GM18907 (cell line): ENCODE measurements at regions not wholly inside any gene's neighbourhood (a gene's known extent, or its start where the extent isn't known, plus 50 kb on each side); places are given as distances from the start of the nearest gene placed in this dataset.

ENCODE experiments used
- ATAC-seq: cut with Tn5 transposase; IDR thresholded peaks from one replicate; pipeline ENCODE4 v1.9.1; 2021; ENCODE audit warnings: mild to moderate bottlenecking, moderate library complexity; ENCODE audit not compliant: unreplicated experiment

DNA sequence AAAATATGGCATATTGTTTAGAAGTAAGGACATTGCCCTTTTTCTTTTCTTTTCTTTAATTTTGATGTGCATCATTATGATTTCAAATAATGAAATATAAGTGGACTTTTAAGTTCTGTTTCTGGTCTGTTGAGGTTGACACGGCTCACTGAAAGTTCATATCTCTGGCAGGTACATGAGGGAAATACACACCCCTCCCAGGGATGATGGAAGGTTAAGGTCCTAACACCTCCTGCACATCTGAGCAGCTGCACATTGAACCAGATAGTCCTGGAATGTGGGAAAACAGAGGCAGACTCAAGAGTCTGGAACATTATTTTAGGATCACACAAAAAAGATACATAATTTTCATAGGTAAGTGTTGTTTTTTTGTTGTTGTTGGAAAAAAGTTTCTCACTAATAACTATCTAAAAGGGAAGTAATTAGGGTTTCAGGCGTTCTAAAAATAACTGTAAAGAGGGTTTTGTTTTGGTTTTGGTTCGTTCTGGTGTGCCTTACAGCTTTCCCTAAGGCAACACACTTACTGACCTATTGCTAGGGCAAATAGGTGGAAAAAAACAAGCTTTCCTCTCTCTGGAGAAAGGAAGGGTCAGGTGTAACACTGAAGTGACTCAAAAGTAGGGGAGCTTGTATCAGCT is 201.2 kb upstream of the PRKCQ start:
- no peak for ATAC-seq

DNA sequence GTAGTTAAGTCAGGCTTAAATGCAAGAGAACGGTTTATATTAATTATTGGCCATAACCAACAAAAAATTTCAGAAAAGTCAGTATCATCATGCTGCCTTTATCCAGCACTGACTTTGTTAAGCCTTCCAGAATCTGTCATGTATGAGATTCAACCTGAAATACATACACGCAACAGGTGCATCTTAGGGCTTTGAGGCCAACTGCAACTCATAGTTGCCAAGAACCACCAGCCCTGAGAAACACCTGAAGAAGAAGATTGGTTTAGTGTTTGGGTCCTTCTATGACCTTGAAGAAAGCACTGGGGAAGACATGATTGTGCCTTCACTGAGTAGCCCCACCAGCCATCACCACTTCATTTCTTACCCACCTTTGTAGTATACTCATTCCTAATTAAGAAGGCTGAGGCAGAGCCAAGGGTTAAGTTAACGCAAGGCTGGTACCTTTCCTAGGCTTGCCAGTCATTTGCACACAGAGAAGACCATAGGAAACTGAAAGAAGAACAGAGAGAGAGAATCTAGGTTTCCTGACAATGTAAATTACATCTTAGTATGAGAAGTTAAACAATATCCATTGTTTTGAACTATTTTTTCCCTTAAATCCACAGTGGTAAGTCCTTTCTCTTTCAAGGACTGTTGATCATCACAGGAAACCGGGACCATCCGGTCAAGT is 200.1 kb upstream of the PRKCQ start:
- no peak for ATAC-seq

DNA sequence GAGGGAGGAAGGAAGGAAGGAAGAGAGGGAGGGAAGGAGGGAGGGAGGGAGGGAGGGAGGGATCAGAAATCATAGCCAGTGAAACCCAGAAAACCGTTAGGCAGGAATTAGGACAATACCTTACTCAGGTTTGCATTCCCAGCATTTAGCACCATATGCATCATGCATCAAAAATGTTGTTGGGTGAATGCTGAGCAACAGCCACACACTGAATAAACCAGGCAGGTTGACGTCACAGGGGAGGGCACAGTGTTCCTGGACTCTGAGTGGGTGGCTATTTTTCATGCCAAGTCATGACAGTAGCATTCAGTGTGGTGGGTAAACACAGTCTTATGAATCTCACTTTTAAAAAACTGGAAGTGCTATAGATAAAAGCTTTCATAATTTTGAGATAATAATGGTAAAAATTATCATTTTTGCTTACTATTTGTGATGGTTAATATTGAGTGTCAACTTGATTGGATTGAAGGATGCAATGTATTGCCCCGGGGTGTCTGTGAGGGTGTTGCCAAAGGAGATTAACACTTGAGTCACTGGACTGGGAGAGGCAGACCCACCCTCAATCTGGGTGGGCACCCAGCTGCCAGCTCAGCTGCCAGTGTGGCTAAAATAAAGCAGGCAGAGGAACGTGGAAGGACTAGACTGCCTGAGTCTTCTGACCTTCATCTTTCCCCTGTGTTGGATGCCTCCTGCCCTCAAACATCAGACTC is 199.1 kb upstream of the PRKCQ start:
- ATAC-seq = no peak

DNA sequence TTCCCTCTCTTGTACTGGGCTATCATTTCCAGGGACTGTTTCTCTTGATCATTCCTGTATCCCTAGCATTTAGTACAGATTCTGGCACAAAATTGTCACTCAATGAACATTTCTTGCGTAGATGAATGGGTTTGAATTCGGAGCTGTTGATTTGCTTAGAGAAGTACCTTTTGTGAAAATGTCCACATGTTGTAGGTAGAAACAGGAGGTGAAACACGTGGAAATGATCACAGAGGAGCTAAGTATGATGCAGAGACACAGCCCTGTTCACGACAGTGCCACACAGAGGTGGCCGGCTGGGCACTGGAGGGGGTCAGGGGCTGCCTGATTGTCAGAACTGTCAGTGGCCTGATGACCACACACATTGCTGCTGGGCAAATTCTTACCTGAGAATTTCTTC is 196.1 kb upstream of the PRKCQ start:
- no peak for ATAC-seq

DNA sequence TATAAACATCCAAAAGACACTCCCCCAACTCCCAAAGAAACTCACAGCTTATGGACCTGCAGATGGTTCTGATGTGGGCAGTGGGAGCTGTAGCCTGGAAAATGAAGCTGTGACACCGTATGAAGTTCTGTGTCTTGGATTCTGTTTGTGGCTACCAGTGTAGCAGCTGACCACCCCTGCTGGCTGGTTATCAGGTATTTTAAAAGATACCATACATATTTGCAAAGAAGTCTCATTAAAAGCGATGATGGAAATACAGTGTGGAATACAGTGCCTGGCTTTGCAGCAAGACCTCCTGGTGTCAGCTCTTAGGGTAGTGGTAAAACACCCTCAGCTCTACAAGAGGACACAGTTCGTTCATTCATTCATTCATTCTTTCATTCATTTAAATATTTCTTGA is 194.3 kb upstream of the PRKCQ start:
- no peak for ATAC-seq

DNA sequence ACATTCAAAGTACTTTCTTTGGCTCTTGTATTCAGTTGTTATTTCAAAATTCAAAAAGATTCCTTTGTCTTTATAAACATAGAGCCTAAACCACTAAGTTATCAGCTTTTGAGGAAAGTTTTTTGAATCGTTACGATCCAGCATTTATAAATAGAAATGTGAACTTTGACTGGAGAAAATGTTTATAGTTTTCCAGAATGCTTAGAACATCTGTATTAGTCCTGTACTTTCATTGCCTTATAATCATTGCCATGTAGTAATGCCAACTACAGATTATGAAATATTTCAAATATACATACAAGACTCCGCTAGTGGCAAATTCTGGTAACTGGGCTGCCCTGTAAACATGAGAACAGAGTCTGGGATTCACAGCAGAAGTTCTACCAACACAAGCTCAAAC is 191.3 kb upstream of the PRKCQ start:
- no peak for ATAC-seq

DNA sequence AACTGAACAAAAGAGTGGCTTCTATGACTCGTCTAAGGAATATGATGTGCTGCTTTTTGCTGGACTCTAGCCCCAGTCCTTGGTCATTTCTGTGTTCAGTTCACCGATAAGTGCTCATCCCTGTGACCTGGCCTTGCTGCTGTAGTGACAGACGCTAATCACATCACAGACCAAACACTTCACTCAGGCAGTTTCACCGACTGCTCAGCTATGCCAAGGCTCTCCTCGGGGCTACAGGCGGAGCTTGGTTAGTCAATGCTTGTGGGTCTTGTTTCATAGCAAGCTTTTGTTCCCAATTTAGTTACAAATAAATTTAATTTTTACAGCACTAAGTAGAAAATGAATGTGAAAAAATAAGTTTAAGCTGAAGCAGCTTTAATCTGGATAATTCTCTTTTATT is 190.8 kb upstream of the PRKCQ start:
- no peak for ATAC-seq

DNA sequence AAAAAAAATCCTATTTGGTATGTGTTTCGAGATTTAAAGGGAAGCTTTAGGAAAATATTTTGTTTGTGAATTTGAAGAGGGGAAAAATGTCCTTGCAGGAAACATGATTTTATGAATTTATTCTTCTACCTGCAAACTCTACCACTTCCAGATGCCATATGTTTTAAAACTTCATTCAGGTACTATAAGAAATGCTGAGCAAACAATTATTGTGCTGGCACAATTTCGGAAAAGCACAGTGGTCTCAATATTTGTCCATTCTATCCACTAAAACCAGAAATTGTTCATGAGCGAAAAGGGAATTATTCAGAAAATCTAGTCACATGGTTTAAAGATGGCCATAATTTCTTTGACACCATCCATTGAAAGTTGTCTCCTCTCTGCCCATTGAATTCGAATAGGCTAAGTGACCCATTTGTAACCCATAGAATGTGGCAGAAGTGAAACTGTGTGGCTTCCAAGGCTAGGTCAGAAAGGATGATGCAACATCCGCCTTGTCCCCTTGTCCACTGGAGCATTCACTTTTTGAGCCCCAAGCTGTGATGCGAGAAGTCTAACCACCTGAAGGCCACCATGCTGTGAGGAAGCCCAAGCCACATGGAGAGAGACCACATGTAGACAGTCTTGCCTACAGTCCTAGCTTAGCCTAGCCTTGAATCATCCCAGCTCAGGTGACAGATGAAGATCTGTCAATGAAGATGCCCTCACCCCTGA is 189.8 kb upstream of the PRKCQ start:
- no peak for ATAC-seq

DNA sequence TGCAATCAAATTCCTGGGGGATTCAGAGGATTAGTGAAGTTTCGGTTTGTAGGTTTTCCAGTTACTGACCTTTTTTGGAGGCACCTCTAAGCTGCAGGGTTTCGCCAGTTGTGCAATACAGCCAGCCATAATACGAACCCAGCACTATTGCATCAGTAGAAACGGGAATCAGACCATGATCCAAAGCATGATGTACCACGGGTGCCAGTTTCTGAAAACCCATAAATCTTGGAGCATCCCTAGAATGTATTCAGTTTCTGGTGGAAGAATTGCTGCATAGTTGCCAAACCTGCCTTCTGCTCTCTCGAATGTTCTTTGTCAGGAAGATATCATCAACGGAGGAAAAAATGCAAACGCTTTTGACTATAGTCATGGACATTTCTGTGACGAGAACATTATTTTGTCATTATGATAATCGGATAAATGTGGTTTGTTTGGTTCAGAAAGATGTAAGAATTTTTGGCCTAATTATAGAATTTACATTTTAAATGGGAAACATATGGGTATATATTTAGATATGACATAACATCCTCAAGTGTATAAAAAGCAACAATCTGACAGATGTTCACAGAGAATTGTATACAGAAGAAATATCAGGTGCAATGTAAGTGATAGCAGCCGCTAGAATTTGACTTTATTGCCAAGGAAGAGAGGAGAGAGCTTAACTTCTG is 186.2 kb upstream of the PRKCQ start:
- no peak for ATAC-seq

DNA sequence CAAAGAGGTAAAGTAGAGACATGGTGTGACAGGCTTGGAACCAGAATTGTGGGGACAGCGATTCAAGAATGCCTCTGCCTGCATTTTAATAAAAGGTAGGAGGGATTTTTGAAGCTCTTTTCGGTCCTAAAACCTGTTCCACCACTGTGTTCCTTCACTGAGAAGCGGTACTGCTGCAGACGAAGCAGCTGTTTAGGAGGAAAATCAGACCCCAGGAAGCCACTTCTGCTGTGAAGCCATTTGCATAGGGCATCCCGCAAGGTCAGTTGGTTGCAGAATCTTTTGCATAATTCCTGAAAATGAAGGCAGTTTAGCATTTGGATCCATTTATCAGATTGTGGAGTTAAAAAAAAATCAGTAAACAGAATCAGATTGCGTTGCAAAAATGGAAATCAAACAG is 183.3 kb upstream of the PRKCQ start:
- no peak for ATAC-seq

DNA sequence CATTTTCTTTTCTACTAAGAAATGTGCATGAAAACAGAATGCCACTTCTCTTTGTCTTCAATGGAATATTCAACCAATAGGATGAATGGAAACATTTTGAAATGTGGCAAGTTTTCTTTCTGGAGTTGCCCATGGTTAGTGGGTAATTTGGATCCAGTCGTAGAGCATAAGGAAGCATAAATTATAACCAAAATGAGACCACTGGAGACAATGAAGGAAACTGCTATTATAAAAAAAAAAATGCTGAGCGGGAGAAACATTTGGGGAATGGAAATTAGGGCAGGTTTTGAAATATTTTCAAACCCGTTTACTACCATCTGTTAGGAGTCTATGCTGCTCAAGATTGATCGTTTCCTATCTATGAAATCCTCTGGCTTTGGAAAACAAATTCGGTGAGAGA is 182.9 kb upstream of the PRKCQ start:
- no peak for ATAC-seq

DNA sequence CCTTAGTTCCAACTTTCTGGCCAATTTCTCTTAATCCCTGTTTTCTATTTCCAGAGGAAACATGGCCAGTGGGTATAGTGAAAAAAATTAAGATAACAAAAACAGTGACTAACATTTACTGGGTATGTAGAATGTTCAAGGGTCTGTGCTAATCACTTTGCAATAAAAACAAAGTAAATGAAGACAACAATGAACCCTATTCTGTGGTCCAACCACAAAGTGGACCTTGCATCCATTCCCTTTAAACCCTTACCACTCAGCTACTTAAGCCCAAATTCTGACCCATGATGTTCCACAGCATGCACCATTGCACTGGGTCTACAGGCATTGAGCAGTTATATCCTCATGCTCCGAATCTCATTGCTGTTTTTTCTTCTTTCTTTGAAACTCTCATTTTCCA is 179.9 kb upstream of the PRKCQ start:
- no peak for ATAC-seq

DNA sequence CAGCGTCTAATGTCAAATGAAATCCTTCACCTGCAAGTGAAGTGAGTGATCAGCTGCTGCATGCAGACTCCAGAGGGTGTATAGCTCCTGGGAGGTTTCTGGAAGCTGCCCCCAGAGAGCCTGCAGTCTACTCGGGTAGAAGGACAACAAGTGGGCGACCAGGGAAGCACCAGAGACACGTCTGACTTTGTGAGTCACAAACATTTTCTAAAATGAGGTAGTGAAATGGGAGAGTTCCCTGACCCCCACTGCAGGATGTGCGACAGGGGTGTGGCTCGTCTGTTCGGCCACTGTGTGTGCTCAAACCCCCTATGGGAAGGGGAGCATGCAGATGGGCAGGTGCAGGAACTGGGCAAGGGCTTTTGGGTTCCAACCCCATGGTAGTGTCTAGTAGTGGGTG is 177.1 kb upstream of the PRKCQ start:
- ATAC-seq = no peak

DNA sequence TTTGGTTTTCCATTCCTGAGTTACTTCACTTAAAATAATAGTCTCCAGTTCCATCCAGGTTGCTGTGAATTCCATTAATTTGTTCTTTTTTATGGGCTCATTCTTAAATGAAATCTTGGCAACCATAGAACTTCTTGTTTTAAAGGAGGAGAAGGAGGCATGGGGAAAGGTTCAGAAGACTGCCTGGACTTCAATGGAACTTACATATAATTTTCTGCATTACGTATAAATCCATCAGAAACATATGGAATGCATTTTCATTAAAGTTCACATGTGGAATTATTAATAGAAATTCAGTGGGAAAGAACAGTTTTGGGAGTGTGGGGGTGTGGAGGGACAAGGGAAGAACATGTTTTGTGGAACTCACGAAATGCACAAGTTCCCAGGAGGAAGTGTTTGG is 176.6 kb upstream of the PRKCQ start:
- no peak for ATAC-seq

DNA sequence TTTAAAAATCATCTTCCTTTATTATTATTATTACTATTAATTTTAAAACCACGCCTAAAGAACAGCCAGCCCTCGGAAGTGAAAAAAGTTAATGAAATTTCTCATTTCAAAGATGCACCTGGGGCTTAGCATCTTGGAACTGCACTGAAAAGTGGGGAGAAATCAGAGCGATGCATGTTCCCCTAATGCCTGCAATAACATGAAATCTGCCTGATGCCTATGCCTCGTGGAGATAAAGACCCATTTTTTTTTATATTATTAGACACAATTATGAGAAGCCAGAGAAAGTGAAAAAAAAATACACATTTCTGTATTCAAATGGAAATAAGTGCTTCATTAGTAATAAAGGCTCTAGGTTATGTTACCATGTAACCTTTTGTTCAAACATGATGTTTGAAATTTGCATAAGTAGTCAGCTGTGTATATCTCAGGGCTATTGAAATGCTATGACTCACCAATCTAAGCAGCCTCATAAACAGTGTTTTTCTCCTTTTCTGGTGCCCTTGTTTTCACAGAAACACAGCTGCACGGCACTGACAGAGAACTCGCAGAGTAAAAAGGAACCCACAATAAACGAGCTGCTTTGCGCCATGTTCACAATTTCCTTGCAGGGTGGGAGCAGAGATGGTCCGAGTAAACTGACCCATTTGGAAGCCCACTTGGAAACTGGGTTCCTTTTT is 175.8 kb upstream of the PRKCQ start:
- no peak for ATAC-seq

DNA sequence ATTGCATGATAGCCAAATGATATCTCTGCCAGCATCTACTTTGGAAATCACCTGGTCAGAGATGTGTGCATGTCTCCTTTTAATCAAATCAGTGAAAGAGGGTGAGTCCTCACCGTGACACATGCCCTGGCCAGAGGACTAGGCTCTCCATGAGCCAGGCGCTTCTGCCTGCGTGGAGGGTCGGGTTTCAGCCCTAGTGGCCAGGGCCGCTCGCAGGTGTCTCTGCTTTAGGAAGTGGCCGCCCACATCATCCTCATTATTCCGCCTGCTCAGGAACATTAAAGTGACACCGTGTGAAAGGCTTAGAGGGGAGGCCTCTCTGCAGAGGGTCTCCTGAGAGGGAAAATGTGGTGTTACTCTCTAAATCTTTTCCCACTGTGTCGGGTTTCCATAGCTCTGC is 173.6 kb upstream of the PRKCQ start:
- ATAC-seq = no peak

DNA sequence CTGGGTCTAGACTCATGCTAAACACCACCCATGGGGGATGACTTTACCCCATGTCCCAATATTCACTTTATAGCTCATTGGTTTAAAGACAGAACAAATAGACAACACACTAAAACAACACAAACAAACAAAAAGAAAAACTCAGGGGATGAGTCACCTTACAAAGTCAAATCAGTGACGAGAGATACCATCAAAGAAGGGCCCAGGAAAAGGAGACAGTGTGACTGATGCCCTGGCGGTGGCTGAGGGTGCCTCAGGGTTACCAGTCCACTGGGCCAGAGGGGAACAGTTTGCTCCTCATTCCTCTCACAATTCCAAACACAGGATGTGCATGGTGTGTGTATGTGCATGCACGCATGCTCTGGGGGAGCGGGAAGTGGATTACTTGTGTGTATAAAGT is 171.3 kb upstream of the PRKCQ start:
- ATAC-seq = no peak

DNA sequence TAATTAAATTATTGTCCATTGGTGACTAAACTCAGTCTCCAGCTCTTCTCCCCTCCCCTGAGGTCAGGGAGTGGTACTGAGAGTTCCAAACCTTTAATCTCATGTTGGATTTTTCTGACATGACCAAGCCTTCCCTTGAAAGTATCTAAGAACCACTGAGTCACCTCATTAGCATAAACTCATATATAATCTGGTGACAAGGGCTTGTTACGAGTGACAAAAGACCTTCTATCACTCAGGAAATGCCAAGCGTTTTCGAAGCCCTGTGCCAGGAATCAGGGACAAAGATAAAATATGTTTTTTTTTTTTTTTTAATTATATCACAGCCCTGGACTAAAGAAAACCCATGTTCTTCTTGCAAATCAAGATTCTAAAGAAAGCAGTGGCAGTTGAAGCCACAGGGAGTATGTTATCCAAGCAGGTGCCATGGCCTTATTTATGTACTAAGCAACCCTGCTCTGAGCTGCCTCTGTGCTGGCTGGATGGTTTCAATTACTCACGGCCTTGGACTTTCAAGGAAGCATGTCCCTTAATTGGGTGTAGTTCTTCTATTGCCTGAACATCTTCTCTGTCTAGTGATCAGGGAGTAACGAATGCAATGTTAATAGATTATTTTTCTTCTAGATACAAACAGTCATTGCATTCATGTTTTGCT is 169.0 kb upstream of the PRKCQ start:
- no peak for ATAC-seq

DNA sequence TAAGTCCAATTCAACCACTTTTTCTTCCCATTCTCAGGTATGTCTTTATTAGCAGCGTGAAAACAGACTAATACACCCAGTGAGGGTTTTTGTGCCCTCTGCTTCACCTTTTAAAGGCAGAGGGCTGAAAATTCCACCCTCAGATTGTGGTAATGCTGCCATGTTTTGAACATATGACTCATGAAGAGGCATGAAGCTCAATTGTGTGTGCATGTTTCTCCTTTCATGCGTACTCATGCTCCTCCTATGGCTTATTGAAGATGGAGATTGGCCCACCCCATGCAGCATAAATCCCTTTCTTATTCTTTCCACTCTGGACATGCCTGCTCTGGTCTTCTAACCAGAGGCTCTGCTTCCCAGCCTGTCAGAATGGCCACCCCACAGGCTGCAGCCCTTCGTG is 168.0 kb upstream of the PRKCQ start:
- ATAC-seq = no peak

DNA sequence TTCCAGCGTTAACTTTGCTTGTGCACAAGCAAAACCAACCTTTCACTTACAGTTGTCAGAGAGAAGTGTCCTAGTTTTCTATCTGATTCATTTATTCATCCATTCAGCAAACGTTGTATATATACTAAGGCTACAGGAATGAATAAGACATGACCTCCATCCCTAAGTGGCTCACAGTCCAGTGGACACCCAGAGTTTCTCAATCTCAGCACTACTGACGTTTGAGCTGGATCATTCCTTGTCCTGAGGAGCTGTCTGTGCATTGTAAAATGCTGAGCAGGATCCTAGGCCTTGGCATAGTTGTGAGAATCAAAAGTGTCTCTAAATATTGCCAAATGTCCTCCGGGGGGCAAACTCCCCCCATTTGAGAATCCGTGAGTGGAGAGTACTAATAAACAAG is 166.7 kb upstream of the PRKCQ start:
- no peak for ATAC-seq
